IMR-90 (cell line): ENCODE measurements at regions not wholly inside any gene's neighbourhood (a gene's known extent, or its start where the extent isn't known, plus 50 kb on each side); places are given as distances from the start of the nearest gene placed in this dataset.

Experiments
- ATAC-seq: fragments of 200-7000 bp; cut with Tn5 transposase; 2 replicates; pipeline ENCODE4 v1.9.1; 2020; ENCODE audit warnings: low read depth, mild to moderate bottlenecking, moderate library complexity
- BruUV-seq: library from RNA; stranded (reverse); fragments of 400-500 nt; replicated peaks from 2 replicates; lab custom pipeline; 2021; lab: Mats Ljungman, UMichigan
- CTCF ChIA-PET: fragments of 300-600 bp; formaldehyde crosslinking; extraction: SDS; loops from one replicate; lab custom pipeline; 2021; ENCODE audit warnings: antibody characterized with exemption; lab: Yijun Ruan, JAX
- POLR2A ChIA-PET: fragments of 300-600 bp; sonication (Branson Sonifier 250); formaldehyde crosslinking; loops from one replicate; lab custom pipeline; 2022; ENCODE audit warnings: antibody characterized with exemption; ENCODE audit not compliant: unreplicated experiment; lab: Charles Lee
- DNase-seq: peaks from one replicate; pipeline ENCODE4 v3.0.0; 2013
- H2AFZ ChIP-seq: replicated peaks from 2 replicates; pipeline ENCODE3; 2013; ENCODE audit warnings: low read length, mild to moderate bottlenecking; ENCODE audit not compliant: poor library complexity
- H2AK5ac ChIP-seq: 2 replicates; pipeline ENCODE4 v1.6.1; 2013; ENCODE audit warnings: low read depth, low read length, inconsistent platforms
- H2AK9ac ChIP-seq: replicated peaks from 2 replicates; pipeline ENCODE3; 2013; ENCODE audit warnings: mild to moderate bottlenecking, low read depth, low read length, moderate library complexity; ENCODE audit not compliant: poor library complexity
- H2BK120ac ChIP-seq: 2 replicates; pipeline ENCODE4 v1.6.1; 2013; ENCODE audit warnings: low read depth, low read length, inconsistent platforms
- H2BK15ac ChIP-seq: 3 replicates; pipeline ENCODE4 v1.6.1; 2013; ENCODE audit warnings: low read depth, low read length, inconsistent platforms
- H2BK20ac ChIP-seq: 2 replicates; pipeline ENCODE4 v1.6.1; 2013; ENCODE audit warnings: low read depth, mild to moderate bottlenecking, inconsistent platforms, low read length, moderate library complexity
- H2BK5ac ChIP-seq: 2 replicates; pipeline ENCODE4 v1.6.1; 2013; ENCODE audit warnings: mild to moderate bottlenecking, low read depth, low read length, inconsistent platforms; ENCODE audit not compliant: poor library complexity, severe bottlenecking
- H3K14ac ChIP-seq: replicated peaks from 2 replicates; pipeline ENCODE4 v1.6.1; 2013; ENCODE audit warnings: low read depth, low read length, inconsistent platforms
- H3K18ac ChIP-seq: 2 replicates; pipeline ENCODE4 v1.6.1; 2013; ENCODE audit warnings: low read depth, low read length, control low read depth
- H3K23ac ChIP-seq: 2 replicates; pipeline ENCODE4 v1.6.1; 2013; ENCODE audit warnings: low read depth, low read length, inconsistent platforms
- H3K27ac ChIP-seq: 2 replicates; pipeline ENCODE4 v1.5.1; 2013; ENCODE audit warnings: mild to moderate bottlenecking, control low read depth, low read length; ENCODE audit not compliant: insufficient read depth
- H3K27me3 ChIP-seq: 2 replicates; pipeline ENCODE4 v1.6.1; 2013; ENCODE audit warnings: low read length; ENCODE audit not compliant: control insufficient read depth, insufficient read depth
- H3K36me3 ChIP-seq: 2 replicates; pipeline ENCODE4 v1.6.1; 2013; ENCODE audit warnings: low read length, mixed read lengths; ENCODE audit not compliant: control insufficient read depth, insufficient read depth
- H3K4ac ChIP-seq: 2 replicates; pipeline ENCODE4 v1.6.1; 2013; ENCODE audit warnings: low read depth, low read length, inconsistent platforms
- H3K4me1 ChIP-seq: 2 replicates; pipeline ENCODE4 v1.6.1; 2013; ENCODE audit warnings: low read length, mixed read lengths; ENCODE audit not compliant: control insufficient read depth, insufficient read depth
- H3K4me2 ChIP-seq: 2 replicates; pipeline ENCODE4 v1.6.1; 2013; ENCODE audit warnings: low read depth, mild to moderate bottlenecking, control low read depth, low read length, moderate library complexity
- H3K4me3 ChIP-seq: 2 replicates; pipeline ENCODE4 v1.5.1; 2013; ENCODE audit warnings: low read depth, mild to moderate bottlenecking, control low read depth, low read length, moderate library complexity; ENCODE audit not compliant: insufficient read depth
- H3K56ac ChIP-seq: 2 replicates; pipeline ENCODE4 v1.6.1; 2013; ENCODE audit warnings: low read length, inconsistent platforms; ENCODE audit not compliant: insufficient read depth; ENCODE audit errors: extremely low read depth
- H3K79me1 ChIP-seq, 2 experiments: 2 replicates each; pipeline ENCODE4 v1.6.1; 2013; ENCODE audit warnings: low read length in 2 of 2, inconsistent platforms in 1 of 2, low read depth in 1 of 2
- H3K9ac ChIP-seq: 2 replicates; pipeline ENCODE4 v1.6.1; 2013; ENCODE audit warnings: low read depth, low read length, control low read depth
- H3K9me1 ChIP-seq: 2 replicates; pipeline ENCODE4 v1.6.1; 2013; ENCODE audit warnings: low read length, inconsistent platforms; ENCODE audit not compliant: insufficient read depth
- H3K9me3 ChIP-seq: 2 replicates; pipeline ENCODE4 v1.6.1; 2013; ENCODE audit warnings: low read length; ENCODE audit not compliant: control insufficient read depth, insufficient read depth
- H4K20me1 ChIP-seq: 2 replicates; pipeline ENCODE4 v1.6.1; 2013; ENCODE audit warnings: low read length, inconsistent platforms; ENCODE audit not compliant: insufficient read depth
- H4K5ac ChIP-seq: 2 replicates; pipeline ENCODE4 v1.6.1; 2013; ENCODE audit warnings: mild to moderate bottlenecking, low read depth, low read length, control low read depth
- H4K8ac ChIP-seq, 2 experiments: 2 replicates each; pipeline ENCODE4 v1.6.1; 2013; ENCODE audit warnings: low read depth in 2 of 2, low read length in 2 of 2, control low read depth in 1 of 2, inconsistent platforms in 1 of 2
- H4K91ac ChIP-seq: 2 replicates; pipeline ENCODE4 v1.6.1; 2013; ENCODE audit warnings: low read depth, low read length, inconsistent platforms; ENCODE audit not compliant: insufficient read depth
- CEBPB ChIP-seq: IDR thresholded peaks from 2 replicates; pipeline ENCODE4 v1.6.1; 2012; ENCODE audit warnings: low read depth, low read length, improper control_type of control experiment
- MXI1 ChIP-seq: IDR thresholded peaks from 2 replicates; pipeline ENCODE4 v1.6.1; 2012; ENCODE audit warnings: low read depth, mild to moderate bottlenecking, low read length, moderate library complexity, borderline replicate concordance
- NFE2L2 ChIP-seq: fragments of 150-350 bp; IDR thresholded peaks from 2 replicates; pipeline ENCODE4 v1.6.1; 2016; ENCODE audit warnings: low read depth, mild to moderate bottlenecking, low read length
- RAD21 ChIP-seq: IDR thresholded peaks from 2 replicates; pipeline ENCODE4 v1.6.1; 2012; ENCODE audit warnings: low read length, improper control_type of control experiment
- RFX5 ChIP-seq: IDR thresholded peaks from 2 replicates; pipeline ENCODE4 v1.8.0; 2012; ENCODE audit warnings: low read depth, mild to moderate bottlenecking, low read length, moderate library complexity
- WGBS, 2 experiments: methylation state at CpG; one replicate each; pipeline versions ENCODE4 v1.1.5 to v1.1.7; 2013; ENCODE audit warnings: missing lambda C conversion rate in 2 of 2; ENCODE audit not compliant: insufficient read length in 1 of 2; ENCODE audit errors: extremely low coverage in 2 of 2; 5-methylcytosine and 5-hydroxymethylcytosine counted together
- dilution Hi-C: fragments of 300-500 bp; cut with HindIII; formaldehyde crosslinking; loops from one replicate; pipeline ENCODE4 v1.14.3; 2018; ENCODE audit warnings: low sequenced_read_pairs; ENCODE audit not compliant: unreplicated experiment
- in situ Hi-C: fragments of 300-500 bp; cut with MboI; formaldehyde crosslinking; loops from 3 replicates; pipeline ENCODE4 v1.14.3; 2019; ENCODE audit warnings: low sequenced_read_pairs, inconsistent platforms, mixed read lengths
- intact Hi-C: fragments of 100-400 bp; cut with micrococcal nuclease; formaldehyde crosslinking; loops from 2 replicates; pipeline ENCODE4 v1.10.0; 2022

- H4K5ac ChIP-seq: no peak overlapping the region
- no peak overlapping the region for H3K4me3 ChIP-seq
- peaks cover 20% of the 10 kb centered on the region for H3K27me3 ChIP-seq
- H2BK120ac ChIP-seq: no peak overlapping the region
- H4K20me1 ChIP-seq: no peaks in the 10 kb centered on the region
- H3K4me1 ChIP-seq: peaks cover 7% of the 10 kb centered on the region
- no peak overlapping the region for H3K23ac ChIP-seq
- no CpG with 5 or more reads among the region's 1 CpG for WGBS, 2 experiments
- no peak overlapping the region for H2BK5ac ChIP-seq
- H2AK9ac ChIP-seq: no peak overlapping the region
- no TSS peak for BruUV-seq
- H2AFZ ChIP-seq: no peak overlapping the region
- ATAC-seq (peak; percentile 40; the same call in 1 of the 2 replicates), DNase-seq (no peak)
- ChIA-PET POLR2A (no interaction called here), CTCF (no interaction called here)
- intact Hi-C loops: no loop called here
- H3K9ac ChIP-seq: no peak overlapping the region
- H3K18ac ChIP-seq: no peak overlapping the region
- H3K14ac ChIP-seq: 0 out of 2 replicates have a peak overlapping the region, but pooled peaks have one; percentile 48
- no peaks in the 10 kb centered on the region for H3K36me3 ChIP-seq
- no peak for TF ChIP-seq RFX5
- no peak for TF ChIP-seq MXI1
- no peak for TF ChIP-seq NFE2L2
- no peak for TF ChIP-seq CEBPB
- TF ChIP-seq RAD21: no peak
- H3K9me3 ChIP-seq: no peaks in the 10 kb centered on the region
- dilution Hi-C loops: no loop called here
- no peak overlapping the region for H4K91ac ChIP-seq
- H2AK5ac ChIP-seq: no peak overlapping the region
- H2BK15ac ChIP-seq: 0 out of 3 replicates have a peak overlapping the region, but pooled peaks have one; percentile 62
- H3K4ac ChIP-seq: no peak overlapping the region
- no peak overlapping the region for H4K8ac ChIP-seq
- H3K79me1 ChIP-seq: no peaks in the 10 kb centered on the region
- in situ Hi-C loops: no loop called here
- no peak overlapping the region for H3K56ac ChIP-seq
- H2BK20ac ChIP-seq: no peak overlapping the region
- H3K9me1 ChIP-seq: no peaks in the 10 kb centered on the region; the same call in 1 of the 2 replicates
- no peak overlapping the region for H3K27ac ChIP-seq
- H3K4me2 ChIP-seq: no peak overlapping the region
Measured at GRCh38 chr11:130808541-130808940, 107.7 kb downstream of the SNX19 start.
